WTC11 (cell line): ENCODE measurements at regions not wholly inside any gene's neighbourhood (a gene's known extent, or its start where the extent isn't known, plus 50 kb on each side); places are given as distances from the start of the nearest gene placed in this dataset.

Experiments
- ATF2 ChIP-seq: sonication (generic); formaldehyde crosslinking; IDR thresholded peaks from 2 replicates; pipeline ENCODE4 v1.8.1; 2022; ENCODE audit warnings: low read depth, missing genetic modification reagents, borderline replicate concordance
- ATF3 ChIP-seq: sonication (generic); formaldehyde crosslinking; conservative IDR thresholded peaks from 2 replicates; pipeline ENCODE4 v1.8.1; 2022; ENCODE audit warnings: mild to moderate bottlenecking, missing genetic modification reagents
- CTCF ChIP-seq: fragments of 200-600 bp; IDR thresholded peaks from 2 replicates; pipeline ENCODE4 v1.8.0; 2022; ENCODE audit warnings: antibody characterized with exemption
- MYBL2 ChIP-seq: sonication (generic); formaldehyde crosslinking; IDR thresholded peaks from 2 replicates; pipeline ENCODE4 v1.8.1; 2023; ENCODE audit warnings: mild to moderate bottlenecking, moderate library complexity, missing genetic modification reagents
- RORB ChIP-seq: fragments of 250-450 bp; sonication (Bioruptor Pico); IDR thresholded peaks from 2 replicates; pipeline ENCODE4 v1.9.0; 2021; ENCODE audit warnings: mild to moderate bottlenecking
- TEAD1 ChIP-seq: sonication (generic); formaldehyde crosslinking; IDR thresholded peaks from 2 replicates; pipeline ENCODE4 v1.8.0; 2022; ENCODE audit warnings: mild to moderate bottlenecking, missing genetic modification reagents
- ZNF263 ChIP-seq: sonication (generic); formaldehyde crosslinking; IDR thresholded peaks from 2 replicates; pipeline ENCODE4 v1.8.1; 2022; ENCODE audit warnings: low read depth, mild to moderate bottlenecking, moderate library complexity, missing genetic modification reagents
- TF ChIP-seq, protein P1 (sequence below): sonication (generic); formaldehyde crosslinking; IDR thresholded peaks from 2 replicates; pipeline ENCODE4 v1.8.0; 2022; ENCODE audit warnings: mild to moderate bottlenecking, missing genetic modification reagents
- TF ChIP-seq, protein P2 (sequence below): sonication (generic); formaldehyde crosslinking; IDR thresholded peaks from 2 replicates; pipeline ENCODE4 v1.8.1; 2023; ENCODE audit warnings: mild to moderate bottlenecking, missing genetic modification reagents, moderate library complexity

DNA sequence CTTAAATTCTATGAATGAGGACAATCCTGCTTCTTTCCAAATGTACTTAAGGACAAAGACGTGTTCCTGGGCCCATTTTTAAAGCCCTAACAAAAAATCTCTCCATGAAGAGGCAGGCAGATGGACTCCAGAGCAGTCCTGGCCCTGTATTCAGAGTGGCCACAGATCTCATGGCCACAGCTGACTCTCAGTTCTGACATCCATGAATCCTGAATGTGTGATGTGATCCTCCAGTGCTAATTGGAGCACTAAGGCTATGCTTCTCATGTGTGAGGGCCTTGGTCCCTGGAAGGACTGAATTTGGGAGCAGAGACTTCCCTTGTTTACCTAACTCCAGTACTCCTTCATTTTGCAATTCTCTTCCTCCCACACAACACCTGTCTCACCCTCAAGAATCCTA is 373.0 kb downstream of the AGTPBP1 start:
- TF ChIP-seq MYBL2 (CRISPR knock-in tag), result no peak
- TF ChIP-seq CTCF, result no peak
- TF ChIP-seq, protein P1, sequence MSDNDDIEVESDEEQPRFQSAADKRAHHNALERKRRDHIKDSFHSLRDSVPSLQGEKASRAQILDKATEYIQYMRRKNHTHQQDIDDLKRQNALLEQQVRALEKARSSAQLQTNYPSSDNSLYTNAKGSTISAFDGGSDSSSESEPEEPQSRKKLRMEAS, result no peak
- TF ChIP-seq ATF2 (CRISPR knock-in tag), result no peak
- no peak for TF ChIP-seq ATF3
- TF ChIP-seq TEAD1 (CRISPR knock-in tag), result no peak
- TF ChIP-seq RORB (CRISPR knock-in tag), result no peak
- no peak for TF ChIP-seq ZNF263 (CRISPR knock-in tag)
- TF ChIP-seq, protein P2, sequence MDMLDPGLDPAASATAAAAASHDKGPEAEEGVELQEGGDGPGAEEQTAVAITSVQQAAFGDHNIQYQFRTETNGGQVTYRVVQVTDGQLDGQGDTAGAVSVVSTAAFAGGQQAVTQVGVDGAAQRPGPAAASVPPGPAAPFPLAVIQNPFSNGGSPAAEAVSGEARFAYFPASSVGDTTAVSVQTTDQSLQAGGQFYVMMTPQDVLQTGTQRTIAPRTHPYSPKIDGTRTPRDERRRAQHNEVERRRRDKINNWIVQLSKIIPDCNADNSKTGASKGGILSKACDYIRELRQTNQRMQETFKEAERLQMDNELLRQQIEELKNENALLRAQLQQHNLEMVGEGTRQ (CRISPR knock-in tag), result no peak
